ENCODE measurements at regions not wholly inside any gene's neighbourhood (a gene's known extent, or its start where the extent isn't known, plus 50 kb on each side); places are given as distances from the start of the nearest gene placed in this dataset.

GRCh38 chr7:84264396-84264795, 69.8 kb upstream of the SEMA3A start:
- no peak for TF ChIP-seq RFX5 (IDR thresholded peaks at IDR 0.05; ENCODE audit: low read depth, low read length)
- TF ChIP-seq CTCF (IDR thresholded peaks at IDR 0.05 in 2 of 3, conservative IDR thresholded peaks at IDR 0.05 in 1 of 3; ENCODE audit: control insufficient read depth in 2 of 3, extremely low read depth in 1 of 3, insufficient read depth in 1 of 3, low read depth in 3 of 3, low read length in 3 of 3), result no peak
- no peak for TF ChIP-seq MXI1 (IDR thresholded peaks at IDR 0.05; ENCODE audit: low read depth, low read length)
- no peak for TF ChIP-seq HDAC2 (IDR thresholded peaks at IDR 0.05)
- TF ChIP-seq JUNB (IDR thresholded peaks at IDR 0.05), result no peak
- no peak for TF ChIP-seq ZNF384 (IDR thresholded peaks at IDR 0.05; ENCODE audit: borderline replicate concordance, low read depth, low read length)
- no peak for TF ChIP-seq ESRRA (IDR thresholded peaks at IDR 0.05; ENCODE audit: low read length)
- no peak for TF ChIP-seq PAX5 (IDR thresholded peaks at IDR 0.05; ENCODE audit: borderline replicate concordance, low read depth, low read length)

Measured in GM12878 (cell line).